A673 (cell line): ENCODE measurements at regions not wholly inside any gene's neighbourhood (a gene's known extent, or its start where the extent isn't known, plus 50 kb on each side); places are given as distances from the start of the nearest gene placed in this dataset.

Experiments
- BruUV-seq: library from RNA; stranded (reverse); fragments of 400-500 nt; replicated peaks from 2 replicates; lab custom pipeline; 2021; lab: Mats Ljungman, UMichigan
- CTCF ChIA-PET: fragments of 300-600 bp; sonication (Branson Sonifier 250); formaldehyde crosslinking; loops from one replicate; lab custom pipeline; 2022; ENCODE audit warnings: antibody characterized with exemption; lab: Charles Lee
- POLR2A ChIA-PET: fragments of 300-600 bp; sonication (Branson Sonifier 250); formaldehyde crosslinking; loops from one replicate; lab custom pipeline; 2022; ENCODE audit warnings: antibody characterized with exemption; ENCODE audit not compliant: low non-redundant PET; lab: Charles Lee
- DNase-seq: peaks from one replicate; pipeline ENCODE4 v3.0.0-alpha.2; 2015; ENCODE audit warnings: low spot score
- H3K27ac ChIP-seq: fragments of 200-600 bp; sonication (generic); 2 replicates; pipeline ENCODE4 v1.5.1; 2016; ENCODE audit warnings: mixed run types, low read depth, mild to moderate bottlenecking, mixed read lengths, antibody characterized with exemption, low read length; ENCODE audit not compliant: poor library complexity, severe bottlenecking
- H3K27me3 ChIP-seq: fragments of 200-600 bp; sonication (generic); replicated peaks from 2 replicates; pipeline ENCODE4 v1.6.1; 2017; ENCODE audit warnings: mixed run types, low read depth, mild to moderate bottlenecking, mixed read lengths, antibody characterized with exemption, low read length; ENCODE audit not compliant: insufficient read depth, poor library complexity
- H3K36me3 ChIP-seq: fragments of 200-600 bp; sonication (generic); 2 replicates; pipeline ENCODE4 v1.6.1; 2016; ENCODE audit warnings: mixed run types, mild to moderate bottlenecking, mixed read lengths, antibody characterized with exemption, low read length; ENCODE audit not compliant: insufficient read depth, poor library complexity, severe bottlenecking
- H3K4me1 ChIP-seq: fragments of 200-600 bp; sonication (generic); 2 replicates; pipeline ENCODE4 v1.6.1; 2017; ENCODE audit warnings: mixed run types, mild to moderate bottlenecking, mixed read lengths, antibody characterized with exemption, low read length; ENCODE audit not compliant: insufficient read depth, poor library complexity, severe bottlenecking
- H3K4me3 ChIP-seq: fragments of 200-600 bp; sonication (generic); 2 replicates; pipeline ENCODE4 v1.5.1; 2016; ENCODE audit warnings: low read depth, mixed run types, mild to moderate bottlenecking, mixed read lengths, low read length; ENCODE audit not compliant: poor library complexity, severe bottlenecking
- H3K9me3 ChIP-seq: fragments of 200-600 bp; sonication (generic); 2 replicates; pipeline ENCODE4 v1.6.1; 2016; ENCODE audit warnings: mixed run types, low read depth, mild to moderate bottlenecking, mixed read lengths, antibody characterized with exemption, low read length; ENCODE audit not compliant: poor library complexity, severe bottlenecking
- CTCF ChIP-seq: fragments of 300-800, 200-600 bp; sonication (generic); conservative IDR thresholded peaks from 2 replicates; pipeline ENCODE4 v1.5.1; 2017; ENCODE audit warnings: low read depth, mild to moderate bottlenecking, antibody characterized with exemption, low read length, moderate library complexity, mixed read lengths
- EZH2 ChIP-seq: fragments of 200-600 bp; sonication (generic); IDR thresholded peaks from 2 replicates; pipeline ENCODE4 v1.6.1; 2017; ENCODE audit warnings: borderline replicate concordance, low read depth, mild to moderate bottlenecking, mixed read lengths, antibody characterized with exemption, low read length; ENCODE audit not compliant: poor library complexity, severe bottlenecking
- intact Hi-C: fragments of 100-400 bp; cut with micrococcal nuclease; formaldehyde crosslinking; loops from one replicate; pipeline ENCODE4 v1.10.0; 2022; ENCODE audit not compliant: unreplicated experiment

DNA sequence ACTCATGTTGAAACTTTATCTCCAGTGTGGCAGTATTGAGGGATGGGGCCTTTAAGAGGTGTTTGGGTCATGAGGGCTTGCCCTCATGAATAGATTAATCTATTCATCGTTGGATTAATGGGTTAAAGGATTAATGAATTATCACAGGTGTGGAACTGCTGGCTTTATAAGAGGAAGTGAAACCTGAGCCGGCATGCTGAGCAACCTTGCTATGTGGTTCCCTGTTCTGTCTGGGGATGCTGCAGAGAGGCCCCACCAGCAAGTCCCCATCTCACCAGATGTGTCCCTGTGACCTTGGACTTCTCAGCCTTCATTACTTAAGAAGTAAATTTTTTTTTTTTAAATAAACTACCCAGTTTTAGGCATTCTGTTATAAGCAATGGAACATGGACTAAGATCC lies 109.6 kb downstream of the DYRK2 start:
- Histone ChIP-seq H3K27ac (no peak overlapping the region), H3K4me1 (no peaks in the 10 kb centered on the region), H3K27me3 (no peaks in the 10 kb centered on the region), H3K4me3 (no peak overlapping the region), H3K36me3 (no peaks in the 10 kb centered on the region), H3K9me3 (no peaks in the 10 kb centered on the region)
- no peak for DNase-seq
- CTCF ChIA-PET, result no interaction called here
- intact Hi-C loops, result no loop called here
- POLR2A ChIA-PET, result no interaction called here
- BruUV-seq, result no TSS peak
- TF ChIP-seq EZH2 (no peak), CTCF (no peak)

- Histone ChIP-seq H3K27me3 (no peaks in the 10 kb centered on the region), H3K4me1 (no peaks in the 10 kb centered on the region), H3K9me3 (no peaks in the 10 kb centered on the region), H3K4me3 (no peak overlapping the region), H3K27ac (no peak overlapping the region), H3K36me3 (no peaks in the 10 kb centered on the region)
- intact Hi-C loops, result no loop called here
- no peak for DNase-seq
- BruUV-seq, result no TSS peak
- TF ChIP-seq CTCF (no peak), EZH2 (no peak)
- ChIA-PET CTCF (no interaction called here), POLR2A (no interaction called here)
Measured at GRCh38 chr12:67758521-67758920, 110.0 kb downstream of the DYRK2 start.

GRCh38 chr12:67759829-67760228 lies 111.3 kb downstream of the DYRK2 start:
- CTCF ChIA-PET, result no interaction called here

More at GRCh38 chr12:67759829-67760228, 111.3 kb downstream of the DYRK2 start:
- intact Hi-C loops, result no loop called here
- no TSS peak for BruUV-seq
- no peaks in the 10 kb centered on the region for H3K27me3 ChIP-seq
- H3K4me3 ChIP-seq, result no peak overlapping the region
- TF ChIP-seq EZH2 (no peak), CTCF (no peak)
- H3K4me1 ChIP-seq, result no peaks in the 10 kb centered on the region
- no peaks in the 10 kb centered on the region for H3K36me3 ChIP-seq
- POLR2A ChIA-PET, result no interaction called here
- H3K9me3 ChIP-seq, result no peaks in the 10 kb centered on the region
- H3K27ac ChIP-seq, result no peak overlapping the region
- DNase-seq, result no peak
